ACHN (cell line): ENCODE measurements at regions not wholly inside any gene's neighbourhood (a gene's known extent, or its start where the extent isn't known, plus 50 kb on each side); places are given as distances from the start of the nearest gene placed in this dataset.
"Not testable (repeated sequence)": the region's sequence is repeated elsewhere in the genome, so short reads cannot be mapped to it uniquely, and the experiment has no call there.

Experiments used
- DNase-seq: peaks from one replicate; pipeline ENCODE4 v3.0.0-alpha.2; 2015
- in situ Hi-C: cut with HindIII; loops from 2 replicates; pipeline ENCODE4 v1.10.0; 2017; ENCODE audit warnings: low sequenced_read_pairs, low pct_ligation_motif_present, low pct_unique_long_range_greater_than_20kb

DNA sequence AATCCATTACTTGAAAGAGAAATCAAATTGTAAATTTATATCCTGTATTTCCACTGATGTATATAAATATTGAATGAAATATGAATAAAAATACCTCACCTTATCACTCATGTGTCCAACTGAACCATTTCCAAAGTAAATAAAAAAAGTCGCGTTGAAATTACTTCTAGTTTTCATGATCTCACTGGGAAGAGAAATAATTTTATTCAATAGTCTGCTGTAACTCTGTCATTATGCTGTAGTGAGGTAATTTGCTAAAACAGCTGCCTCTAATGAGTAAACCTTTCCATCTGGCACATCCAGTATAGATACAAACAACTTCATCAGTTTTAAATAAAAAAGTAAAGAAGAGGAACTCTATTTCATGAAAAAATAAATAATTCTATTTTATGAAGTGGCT, 611.5 kb downstream of the ZNF608 start:
- no peak for DNase-seq
- in situ Hi-C loops = no loop called here

DNA sequence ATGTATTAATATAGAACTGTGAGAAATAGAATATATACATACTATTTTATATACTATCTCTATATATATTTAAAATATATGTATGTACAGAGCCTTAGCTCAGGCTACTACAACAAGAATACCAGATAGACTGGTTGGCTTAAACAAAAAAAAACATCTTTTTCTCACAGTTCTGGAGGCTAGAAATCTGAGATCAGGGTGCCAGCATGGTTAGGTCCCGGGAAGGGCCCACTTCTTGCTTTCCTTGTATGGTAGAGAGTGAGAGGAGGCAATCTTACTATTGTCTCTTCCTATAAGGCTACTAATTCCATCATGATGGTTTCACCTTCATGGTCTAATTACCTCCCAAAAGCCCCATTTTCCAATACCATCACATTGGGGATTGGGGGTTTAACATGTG, 613.0 kb downstream of the ZNF608 start:
- in situ Hi-C loops = no loop called here
- no peak for DNase-seq

DNA sequence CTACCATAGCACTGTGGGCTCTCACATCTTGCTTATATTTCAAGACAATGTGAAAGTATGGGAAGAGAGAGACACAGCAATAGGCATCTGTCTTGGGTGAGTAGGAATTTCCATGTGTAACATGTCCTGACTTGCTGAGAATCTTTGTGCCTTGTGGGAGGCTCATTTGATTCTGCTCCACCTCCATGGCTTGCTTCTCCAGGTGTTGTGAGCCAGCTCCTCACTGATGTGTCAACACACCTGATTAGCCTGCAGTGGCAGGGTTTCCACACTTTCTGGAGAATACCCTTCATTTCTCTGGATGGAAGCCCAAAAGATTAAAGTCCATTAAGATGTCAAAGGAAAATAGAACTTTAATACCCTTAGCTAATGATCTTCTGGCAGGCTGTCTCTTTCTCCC, 613.6 kb downstream of the ZNF608 start:
- in situ Hi-C loops = no loop called here
- DNase-seq = no peak

DNA sequence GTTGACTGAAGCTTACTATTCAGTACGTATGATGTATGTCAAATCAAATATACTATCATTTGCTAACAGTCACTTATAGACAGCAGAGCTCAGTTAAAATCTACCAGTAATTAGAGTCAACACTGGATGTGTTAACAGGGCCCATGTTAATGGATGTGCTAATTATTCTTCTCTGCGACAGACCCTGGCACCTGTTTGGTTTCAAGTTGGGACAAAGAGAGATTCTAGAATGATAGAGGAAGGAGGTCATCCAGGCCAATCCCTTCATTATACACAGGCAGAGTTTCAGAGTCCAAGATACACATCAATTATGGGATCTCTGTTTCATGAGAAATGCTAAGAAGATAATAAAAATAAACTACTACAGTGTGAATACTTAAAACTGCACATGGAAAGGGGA, 615.0 kb downstream of the ZNF608 start:
- in situ Hi-C loops = no loop called here
- DNase-seq = no peak

DNA sequence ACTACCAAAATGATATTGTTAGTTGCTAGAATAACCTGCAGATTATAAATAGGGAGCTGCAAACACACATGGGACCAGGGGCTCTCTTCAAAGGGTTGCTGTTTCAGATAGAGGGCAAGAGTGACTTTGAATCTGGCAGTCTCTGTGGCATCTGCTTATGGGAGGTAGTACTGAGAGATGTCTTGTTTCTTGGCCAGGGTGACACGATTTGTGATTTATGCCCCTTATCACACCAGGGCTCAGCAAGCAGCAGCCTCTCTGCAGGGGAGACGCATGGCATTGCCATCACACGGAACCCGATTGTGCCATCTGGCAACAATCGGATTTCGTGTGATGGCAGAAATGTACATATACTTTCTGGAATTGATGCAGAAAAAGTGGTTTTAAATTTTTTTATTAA, 615.6 kb downstream of the ZNF608 start:
- DNase-seq = no peak
- in situ Hi-C loops = no loop called here

DNA sequence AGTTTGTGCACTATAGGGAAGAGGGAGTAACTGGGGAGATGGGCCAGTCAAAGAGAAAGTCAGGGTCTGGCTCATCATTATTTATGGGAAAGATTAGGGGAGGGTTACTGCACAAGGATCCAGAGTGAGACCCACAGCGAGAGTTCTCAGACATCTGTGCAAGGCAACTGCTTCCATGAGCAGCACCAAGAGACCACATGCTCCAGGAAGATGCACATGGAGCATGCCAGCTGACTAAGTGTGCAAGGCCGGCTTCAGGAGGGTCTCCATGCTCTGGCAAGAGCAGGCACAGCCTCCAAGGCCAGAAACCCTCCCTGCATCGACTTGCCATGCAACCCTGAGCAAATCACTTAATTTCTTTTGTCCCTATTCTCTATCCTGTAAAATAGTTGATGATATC, 616.9 kb downstream of the CSNK1G3 start:
- DNase-seq = no peak
- in situ Hi-C loops = no loop called here

DNA sequence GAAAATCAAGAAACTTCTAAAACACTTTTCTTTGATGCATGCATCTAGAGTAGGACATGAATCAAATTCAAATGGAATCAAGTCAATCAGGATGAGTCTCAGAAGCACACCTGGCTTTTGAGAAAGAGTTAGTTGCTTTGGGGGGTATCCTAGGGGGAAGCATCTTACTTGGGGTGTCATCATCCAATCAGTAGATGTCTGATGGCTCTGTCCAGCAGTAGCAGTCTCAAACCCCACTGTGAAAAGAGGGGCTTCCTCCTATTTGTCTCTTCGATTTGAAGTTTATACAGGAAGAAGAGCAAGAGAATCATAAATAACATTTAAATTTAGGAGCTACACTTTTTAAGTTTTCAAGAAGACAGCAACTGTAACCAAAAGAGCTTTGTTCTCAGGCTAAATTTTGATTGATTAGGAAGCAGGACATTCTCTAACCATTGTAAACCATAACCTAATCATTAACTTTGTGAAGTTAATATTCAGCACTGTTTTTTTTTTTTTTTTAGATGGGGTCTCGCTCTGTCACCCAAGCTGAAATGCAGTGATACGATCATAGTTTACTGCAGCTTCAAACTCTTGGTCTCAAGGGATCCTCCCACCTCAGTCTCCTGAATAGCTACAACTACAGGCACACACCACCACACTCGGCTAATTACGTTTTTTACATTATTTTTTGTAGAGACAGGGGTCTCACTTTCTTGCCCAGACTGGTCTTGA, 614.7 kb downstream of the CSNK1G3 start:
- DNase-seq = peak; percentile 27
- in situ Hi-C loops = no loop called here

DNA sequence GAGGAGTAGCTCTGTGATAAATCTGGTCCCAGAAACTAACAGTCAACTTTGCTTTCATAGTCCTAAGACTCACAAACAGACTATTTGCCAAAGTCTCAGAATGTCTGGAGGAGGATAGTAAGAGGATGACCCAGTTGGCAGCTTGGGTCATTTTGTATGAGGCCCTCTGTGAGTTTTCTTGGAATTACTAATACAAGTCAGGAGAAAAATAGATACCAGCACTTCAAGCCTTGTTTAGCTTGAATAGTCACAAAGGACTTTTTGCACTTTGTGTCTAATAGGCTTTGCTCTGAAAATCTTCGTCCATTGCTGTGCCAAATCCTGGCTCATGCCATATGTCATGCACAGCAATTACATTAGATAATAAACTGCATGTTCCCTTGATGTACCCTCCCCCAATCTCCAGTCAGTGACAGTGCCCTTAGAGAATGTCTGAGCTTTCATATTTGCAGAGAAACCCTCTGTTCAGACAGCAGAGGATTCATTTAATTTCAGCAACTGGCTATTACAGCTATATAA, 612.8 kb downstream of the CSNK1G3 start:
- in situ Hi-C loops = no loop called here
- DNase-seq = no peak

DNA sequence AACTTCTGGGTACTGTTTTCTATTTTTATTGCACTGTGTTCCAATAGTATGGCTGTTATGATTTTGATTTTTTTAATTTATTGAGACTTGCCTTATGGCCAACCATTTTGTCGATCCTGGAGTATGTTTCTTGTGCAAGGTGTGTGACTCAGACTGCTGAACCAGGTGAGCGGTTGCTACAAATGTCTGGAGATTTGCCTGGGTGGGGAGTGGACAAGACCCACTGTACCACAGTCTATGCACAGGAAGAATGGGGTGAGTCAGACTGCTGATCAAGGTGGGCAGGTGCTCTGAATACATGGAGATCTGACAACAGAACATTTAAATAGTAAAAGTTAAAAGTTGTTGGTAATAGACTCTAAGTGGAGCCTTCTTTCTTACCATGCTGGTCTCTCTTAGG, 609.2 kb downstream of the CSNK1G3 start:
- no peak for DNase-seq
- in situ Hi-C loops = no loop called here

DNA sequence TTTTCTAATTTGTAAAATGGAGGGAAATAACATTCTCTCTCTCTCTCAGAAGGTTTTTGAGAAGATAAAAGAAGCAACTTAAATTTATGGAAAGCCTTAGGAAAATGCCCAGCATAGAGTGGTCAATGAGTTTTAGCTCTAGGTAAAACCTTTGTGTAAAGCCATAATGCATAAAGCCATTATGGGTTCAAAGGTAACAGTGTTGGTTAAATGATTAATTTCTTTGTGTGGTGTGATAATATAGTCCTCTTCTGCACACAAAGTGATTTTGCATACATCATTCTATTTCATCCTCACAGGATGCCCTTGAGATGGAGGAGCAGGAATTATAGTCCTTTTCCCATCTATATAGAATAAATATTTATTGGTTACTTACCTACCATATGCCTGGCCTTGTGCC, 602.9 kb downstream of the CSNK1G3 start:
- in situ Hi-C loops = no loop called here
- DNase-seq = no peak

DNA sequence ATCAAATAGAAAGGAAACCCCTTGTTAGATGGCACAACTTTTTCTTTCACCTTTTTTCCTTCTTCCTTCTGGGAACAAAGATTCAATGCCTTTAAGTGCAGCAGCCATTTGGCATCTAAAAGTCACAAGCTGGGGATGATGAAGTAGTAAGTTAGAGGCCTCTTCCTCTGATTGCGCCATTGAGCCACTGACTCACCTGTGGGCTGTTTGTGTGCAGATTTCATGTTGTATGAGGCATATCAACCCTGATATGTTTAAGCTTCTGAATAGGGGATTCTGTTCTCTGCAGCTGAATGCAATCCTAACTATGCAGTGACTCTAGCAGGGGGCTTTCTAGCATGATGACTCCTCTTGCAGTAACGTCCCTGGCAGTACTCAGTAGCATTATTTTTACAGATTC, 599.9 kb downstream of the CSNK1G3 start:
- in situ Hi-C loops = no loop called here
- DNase-seq = no peak

DNA sequence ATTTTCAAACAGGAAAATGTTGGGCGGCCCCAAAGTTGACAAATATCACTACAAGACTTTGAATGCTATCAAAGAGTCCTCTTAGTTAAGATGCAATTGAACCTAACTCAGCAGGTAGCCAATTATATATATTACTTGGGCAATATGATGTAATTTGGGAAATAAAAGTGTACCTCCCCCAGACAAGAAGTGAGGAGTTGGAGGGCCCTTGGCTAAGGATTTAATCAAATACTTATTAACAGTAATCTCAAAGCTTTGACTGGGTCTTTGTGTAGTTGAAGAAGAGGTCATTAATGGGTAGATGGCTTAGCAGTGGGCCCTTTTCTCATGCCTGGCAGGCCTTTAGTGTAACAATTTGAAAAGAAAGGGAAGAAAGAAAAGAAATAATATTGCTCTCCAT, 599.0 kb downstream of the CSNK1G3 start:
- no peak for DNase-seq
- in situ Hi-C loops = no loop called here

DNA sequence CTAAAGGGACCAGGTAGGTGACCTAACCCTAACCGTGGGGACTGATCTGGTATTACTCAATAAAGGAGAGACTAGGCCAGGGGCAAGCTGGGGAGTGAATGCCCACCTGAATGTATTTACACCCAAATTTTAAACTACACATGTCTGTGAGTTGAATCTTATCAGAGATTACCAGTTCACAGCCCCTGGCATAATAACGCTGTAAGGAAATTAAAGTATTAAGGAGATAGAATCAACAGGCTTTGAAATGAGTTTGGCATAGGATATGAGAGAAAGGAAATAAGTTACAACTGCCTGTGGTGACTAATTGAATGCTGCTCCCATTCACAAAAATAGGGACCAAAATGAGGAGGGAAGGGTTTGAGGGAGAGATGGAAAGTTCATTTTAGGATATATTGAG, 593.3 kb downstream of the CSNK1G3 start:
- in situ Hi-C loops = no loop called here
- DNase-seq = no peak

DNA sequence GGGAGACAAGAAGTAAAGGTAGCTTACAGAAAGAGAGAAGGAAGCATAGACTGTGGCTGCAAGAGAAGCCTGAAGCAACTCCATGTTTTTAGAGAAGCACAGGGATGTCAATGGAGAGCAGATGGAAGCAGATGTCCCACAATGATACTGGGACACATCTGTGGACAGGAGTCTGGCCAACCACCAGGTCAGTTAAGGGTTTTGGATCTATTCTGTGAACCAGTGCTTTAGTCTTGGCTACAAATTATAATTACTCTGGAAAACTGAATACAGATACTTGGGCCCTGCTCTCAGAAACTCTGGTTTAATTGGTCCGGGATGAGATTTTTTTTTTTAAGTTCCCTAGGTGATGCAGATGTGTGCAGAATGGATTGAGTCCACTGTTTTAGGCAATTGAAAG, 592.8 kb downstream of the CSNK1G3 start:
- no peak for DNase-seq
- in situ Hi-C loops = no loop called here

DNA sequence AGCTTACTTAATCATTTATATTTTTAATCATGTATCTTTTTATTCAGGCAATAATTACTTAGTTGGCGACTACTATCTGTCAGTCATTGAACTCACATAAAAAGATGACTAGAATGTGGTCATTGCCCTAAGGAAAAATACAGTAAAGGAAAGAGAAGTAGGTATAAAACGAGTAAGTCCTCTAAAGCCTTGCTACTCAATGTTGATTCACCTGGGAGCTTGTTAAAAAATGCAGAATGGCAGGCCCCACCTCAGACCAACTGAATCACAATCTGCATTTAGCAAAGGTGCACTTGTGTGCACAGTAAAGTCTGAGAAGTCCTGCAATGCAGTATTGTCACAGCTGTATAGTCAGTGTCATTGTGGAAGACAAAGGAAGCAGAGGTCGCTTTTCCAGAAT, 592.4 kb downstream of the CSNK1G3 start:
- no peak for DNase-seq
- in situ Hi-C loops = no loop called here

DNA sequence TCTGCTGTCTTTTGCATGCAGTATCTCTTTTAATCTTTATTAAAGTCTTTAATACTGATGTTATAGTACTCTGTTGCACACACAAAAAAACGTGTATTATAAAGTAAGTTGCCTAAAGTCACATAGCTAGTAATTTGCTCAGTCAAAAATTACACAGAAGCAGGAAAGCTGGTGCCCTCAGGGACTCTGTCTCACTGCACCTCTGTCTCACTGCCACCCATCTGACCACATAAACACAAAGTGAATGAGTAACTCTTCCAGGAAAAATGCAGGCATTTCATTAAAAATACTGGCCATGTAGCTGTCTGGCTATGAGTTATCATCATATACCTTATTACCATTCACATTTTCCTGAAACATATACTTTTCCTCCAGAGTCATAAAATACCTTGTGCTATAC, 591.7 kb downstream of the CSNK1G3 start:
- peak; percentile 8 for DNase-seq
- in situ Hi-C loops = no loop called here

DNA sequence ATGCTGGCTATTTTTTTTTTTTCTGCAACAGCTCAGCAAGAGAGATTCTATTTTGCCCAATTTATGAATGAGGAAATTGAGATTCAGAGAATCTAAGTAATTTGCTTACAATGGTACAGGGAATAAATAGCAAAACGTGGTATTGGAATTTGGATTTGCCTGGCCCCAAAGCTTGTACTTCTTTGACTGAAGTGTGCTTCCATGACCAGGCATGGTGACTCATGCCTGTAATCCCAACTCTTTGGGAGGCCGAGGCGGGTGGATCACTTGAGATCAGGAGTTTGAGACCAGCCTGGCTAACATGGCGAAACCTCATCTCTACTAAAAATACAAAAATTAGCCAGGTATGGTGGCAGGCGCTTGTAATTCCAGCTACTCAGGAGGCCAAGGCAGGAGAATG, 591.1 kb downstream of the CSNK1G3 start:
- in situ Hi-C loops, DNase-seq: not testable (repeated sequence)

DNA sequence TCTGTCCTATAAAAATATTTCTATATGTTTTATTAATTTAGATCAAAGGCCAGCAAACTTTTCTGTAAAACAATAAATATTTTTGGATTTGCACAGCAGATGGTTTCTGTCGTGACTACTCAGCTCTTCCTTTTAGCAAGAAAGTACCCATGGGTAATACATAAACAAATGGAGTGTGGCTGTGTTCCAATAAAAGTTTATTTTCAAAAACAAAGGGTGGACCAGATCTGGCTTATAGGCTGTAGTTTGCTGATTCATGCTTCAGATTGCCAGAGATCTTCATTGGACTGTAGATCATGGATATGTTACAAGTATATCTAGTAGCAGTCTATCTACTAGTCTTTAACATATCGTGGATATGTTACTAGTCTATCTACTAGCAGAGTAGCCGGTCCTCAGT, 590.5 kb downstream of the CSNK1G3 start:
- DNase-seq = no peak
- in situ Hi-C loops = no loop called here

DNA sequence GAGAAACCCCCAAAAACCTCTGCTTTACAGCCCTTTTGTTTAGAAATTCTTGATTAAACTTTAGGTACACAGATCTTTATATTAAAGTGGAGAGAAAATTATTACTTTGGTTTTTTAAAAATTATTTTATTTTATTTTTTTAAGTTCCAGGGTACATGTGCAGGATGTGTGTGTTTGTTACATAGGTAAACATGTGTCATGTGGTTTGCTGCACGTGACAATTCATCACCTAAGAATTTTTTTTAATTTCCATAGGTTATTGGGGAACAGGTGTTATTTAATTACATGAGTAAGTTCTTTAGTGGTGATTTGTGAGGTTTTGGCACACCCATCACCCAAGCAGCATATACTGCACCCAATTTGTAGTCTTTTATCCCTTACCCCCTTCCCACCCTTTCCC, 581.7 kb downstream of the CSNK1G3 start:
- in situ Hi-C loops = no loop called here
- no peak for DNase-seq

DNA sequence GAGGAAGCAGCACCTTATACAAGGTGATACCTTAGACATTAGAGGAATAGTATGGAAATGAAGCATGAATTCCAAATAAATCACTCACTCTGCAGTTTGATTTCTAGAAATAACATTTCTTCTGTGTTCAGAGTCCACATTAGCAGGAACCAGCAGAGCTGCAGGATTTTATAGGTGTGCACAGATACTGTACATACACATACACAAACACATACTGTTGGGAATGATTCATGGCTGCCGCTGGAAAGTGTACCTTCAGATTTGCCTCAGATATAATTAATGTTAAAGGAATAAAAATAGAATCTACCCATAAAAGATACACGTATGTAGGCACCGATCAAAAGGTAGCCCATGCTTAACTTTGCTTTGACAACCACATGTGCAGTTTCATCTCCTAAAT, 578.1 kb downstream of the CSNK1G3 start:
- no peak for DNase-seq
- in situ Hi-C loops = no loop called here

DNA sequence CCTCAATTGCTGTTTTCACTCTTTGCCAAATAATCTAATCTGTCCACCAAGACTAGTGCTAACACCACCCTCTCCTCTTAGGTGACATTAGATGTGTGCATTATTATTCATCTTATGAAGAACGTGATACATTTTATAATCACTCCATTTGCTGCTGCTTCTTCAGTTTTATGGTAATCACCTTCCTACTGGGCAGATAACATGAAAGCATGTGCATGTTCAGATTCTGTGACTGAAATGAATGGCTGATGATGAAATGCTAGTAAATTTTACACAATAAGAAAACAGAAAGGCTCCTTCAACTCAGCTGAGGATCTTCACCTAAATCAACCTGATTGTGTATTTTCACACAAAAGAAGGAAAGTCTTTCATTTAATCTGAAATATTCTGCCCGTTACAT, 577.6 kb downstream of the CSNK1G3 start:
- DNase-seq = no peak
- in situ Hi-C loops = no loop called here
